Stimulated activated CD4-positive, alpha-beta T cell treated with anti-CD3 and anti-CD28 coated beads, TNF-alpha, amount 100 ng/mL, for 48 hours (primary cell): ENCODE measurements at regions not wholly inside any gene's neighbourhood (a gene's known extent, or its start where the extent isn't known, plus 50 kb on each side); places are given as distances from the start of the nearest gene placed in this dataset.
"Not testable (repeated sequence)": the region's sequence is repeated elsewhere in the genome, so short reads cannot be mapped to it uniquely, and the experiment has no call there.

Experiments used
- DNase-seq, 3 donors: peaks; one replicate each; pipeline ENCODE4 v3.0.0-alpha.2; 2020; ENCODE audit warnings: low read depth in 3 of 3

- no peak for DNase-seq
Measured at GRCh38 chr6:137933696-137934095, 66.6 kb downstream of the TNFAIP3 start.

GRCh38 chr6:137936798-137937197 lies 69.7 kb downstream of the TNFAIP3 start:
- DNase-seq, result no peak

- no peak for DNase-seq
Measured at GRCh38 chr6:137937834-137938233, 70.8 kb downstream of the TNFAIP3 start.

DNA sequence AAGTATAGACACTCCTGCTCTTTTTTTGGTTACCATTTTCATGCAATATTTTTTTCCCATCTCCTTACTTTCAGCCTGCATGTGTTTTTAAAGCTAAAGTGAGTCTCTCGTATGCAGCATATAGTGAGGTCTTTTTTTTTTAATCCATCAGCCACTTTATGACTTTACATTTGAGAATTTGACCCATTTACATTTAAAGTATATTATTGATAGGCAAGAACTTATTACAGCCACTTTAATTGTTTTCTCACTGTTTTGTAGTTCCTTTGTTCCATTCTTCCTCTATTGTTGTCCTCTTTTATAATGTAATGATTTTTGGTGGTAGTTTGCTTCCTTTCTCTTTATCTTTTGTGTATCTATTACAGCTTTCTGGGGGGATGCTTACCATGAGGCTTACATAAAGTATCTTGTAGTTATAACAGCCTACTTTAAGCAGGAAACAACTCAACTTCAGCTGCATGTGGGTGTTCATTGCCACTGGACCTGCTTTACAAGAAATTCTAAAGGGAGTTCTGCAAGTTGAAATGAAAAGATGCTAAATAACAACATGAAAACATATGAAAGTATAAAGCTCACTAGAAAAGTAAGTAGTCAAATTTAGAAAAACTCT lies 71.8 kb downstream of the TNFAIP3 start:
- DNase-seq, result no peak

DNA sequence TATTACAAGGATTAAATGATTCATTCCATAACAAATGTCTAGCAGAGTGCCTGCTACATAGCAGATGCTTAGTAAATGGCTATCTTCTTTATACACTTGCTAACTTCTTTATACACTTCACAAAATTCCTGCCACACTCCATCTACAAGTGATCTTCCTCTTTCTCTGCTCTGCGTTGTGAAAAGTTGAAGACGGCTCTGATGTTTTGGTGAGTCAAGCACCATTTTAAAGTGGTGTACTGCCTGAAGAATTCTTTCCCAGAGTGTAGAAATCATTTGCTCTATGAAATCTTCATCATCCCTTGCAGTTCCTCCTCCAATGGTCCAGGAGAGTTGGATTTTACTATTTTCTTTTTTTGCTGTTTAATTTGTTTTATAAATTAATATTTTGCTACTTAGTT lies 74.9 kb downstream of the TNFAIP3 start:
- DNase-seq, result no peak

GRCh38 chr6:137942736-137943135 lies 75.7 kb downstream of the TNFAIP3 start:
- no peak for DNase-seq

GRCh38 chr6:137944381-137944780 lies 77.3 kb downstream of the TNFAIP3 start:
- DNase-seq, result not testable (repeated sequence)

DNA sequence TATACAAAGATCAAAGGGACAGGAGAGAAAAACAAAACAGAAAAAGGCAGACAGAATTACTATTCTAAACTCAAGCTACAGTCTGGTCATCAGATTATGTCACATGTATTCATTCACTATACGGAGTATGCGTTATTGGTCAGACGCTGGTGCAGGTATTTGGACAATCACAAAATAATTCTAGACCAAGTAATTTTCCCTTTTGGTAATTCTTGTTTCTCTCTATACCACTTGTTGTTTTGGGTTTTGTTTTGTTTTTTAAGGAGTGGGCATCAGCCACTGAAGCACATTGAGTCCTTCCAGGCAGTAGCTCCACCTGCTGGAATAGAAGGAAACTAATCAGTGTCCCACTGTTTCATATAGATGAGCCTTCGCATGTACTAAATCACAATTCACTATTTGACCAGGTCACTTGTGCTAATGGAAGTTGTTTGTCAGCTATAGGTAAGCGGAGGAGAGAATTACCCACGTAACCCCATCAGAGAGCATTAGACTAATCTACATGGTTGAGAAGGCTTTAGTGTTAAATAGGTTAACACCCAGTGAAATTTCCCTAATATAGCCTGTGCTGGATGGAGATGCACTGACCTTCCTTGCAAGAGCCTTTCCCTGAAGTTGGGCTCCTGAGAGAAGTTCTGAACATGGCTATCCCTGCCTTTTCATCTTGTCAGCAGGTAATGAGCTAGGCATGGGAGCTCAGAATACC lies 77.9 kb downstream of the TNFAIP3 start:
- no peak for DNase-seq

- DNase-seq, result no peak
Measured at GRCh38 chr6:137949686-137950390, 82.8 kb downstream of the TNFAIP3 start.

GRCh38 chr6:137950581-137950980 lies 83.5 kb downstream of the TNFAIP3 start:
- no peak for DNase-seq

DNA sequence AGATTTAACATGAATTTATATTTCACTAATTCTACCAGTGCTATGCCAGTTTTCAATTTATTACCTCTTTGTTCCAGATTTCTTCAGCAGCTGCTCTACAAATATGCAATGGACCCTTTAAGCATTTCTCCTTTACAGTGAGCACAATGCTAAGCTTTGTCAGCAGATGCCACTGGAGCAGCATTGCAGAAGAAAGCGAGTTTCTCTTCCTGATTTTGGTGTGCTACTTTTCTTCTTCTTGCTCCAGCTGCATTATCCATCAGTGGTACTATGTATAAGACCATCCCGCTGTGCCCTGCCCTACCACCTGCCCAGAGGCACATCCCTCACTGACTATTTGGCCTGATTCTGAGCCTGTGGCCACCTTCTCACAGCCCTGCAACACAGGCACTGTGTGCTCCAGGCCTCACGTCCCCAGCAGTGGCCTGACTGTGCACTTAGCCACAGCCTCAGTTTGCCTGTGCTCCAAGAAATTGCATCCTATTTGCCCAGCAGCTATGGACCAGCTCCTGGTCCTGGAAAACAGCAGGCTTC lies 84.1 kb downstream of the TNFAIP3 start:
- DNase-seq, result no peak

GRCh38 chr6:137952247-137952646 lies 85.2 kb downstream of the TNFAIP3 start:
- DNase-seq, result no peak

DNA sequence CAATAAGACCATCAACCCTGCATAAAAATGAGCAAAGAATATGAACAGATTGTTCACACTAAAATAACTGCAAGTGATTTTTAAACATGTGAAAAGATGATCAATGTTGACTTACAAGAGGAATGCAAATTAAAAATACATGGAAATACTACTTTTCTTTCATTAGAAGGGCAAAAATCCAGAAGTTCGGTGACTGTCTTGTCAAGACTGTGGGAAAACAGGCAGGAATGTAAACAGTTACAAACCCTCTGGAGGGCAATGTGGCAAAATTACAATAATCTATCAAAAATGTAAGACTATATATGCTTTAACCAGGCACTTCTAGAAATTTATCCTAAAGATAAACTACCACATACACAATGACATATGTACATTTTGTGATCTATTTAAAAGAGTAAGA lies 86.7 kb downstream of the TNFAIP3 start:
- no peak for DNase-seq

DNA sequence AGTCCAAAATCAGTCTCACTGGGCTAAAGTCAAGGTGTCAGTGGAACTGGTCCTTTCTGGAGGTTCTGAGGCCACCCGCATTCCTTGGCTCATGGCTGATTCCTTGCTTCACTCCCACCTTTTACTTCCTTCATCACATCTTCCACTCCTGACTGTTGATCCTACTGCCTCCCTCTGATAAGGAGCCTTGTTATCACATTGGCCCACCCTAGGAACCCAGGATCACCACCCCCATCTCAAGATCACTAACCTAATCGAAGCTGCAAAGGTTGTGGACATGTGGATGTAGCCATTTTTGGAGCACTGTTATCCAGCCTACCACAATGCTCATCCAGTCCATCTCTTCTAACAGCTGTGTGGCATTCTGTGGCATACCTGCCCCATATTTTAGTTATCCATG lies 87.2 kb downstream of the TNFAIP3 start:
- no peak for DNase-seq

DNA sequence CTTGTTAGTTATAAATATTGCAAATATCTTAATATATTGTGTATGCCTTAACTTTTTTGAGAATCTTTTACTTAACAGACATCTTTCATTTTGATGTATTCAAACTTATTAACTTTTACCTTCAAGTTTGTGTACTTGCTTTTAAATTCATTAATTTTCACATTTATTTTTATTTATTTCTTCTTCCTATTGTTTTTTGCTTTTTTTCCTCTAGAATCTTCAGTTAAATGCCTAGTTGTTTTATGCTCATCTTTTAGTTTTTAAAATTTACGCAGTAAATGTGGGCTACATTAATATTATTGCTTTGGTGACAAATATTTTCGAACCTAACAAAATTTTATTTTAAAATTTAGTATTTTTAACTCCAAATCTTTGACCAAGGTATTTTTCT lies 89.0 kb downstream of the TNFAIP3 start:
- DNase-seq, result no peak

DNA sequence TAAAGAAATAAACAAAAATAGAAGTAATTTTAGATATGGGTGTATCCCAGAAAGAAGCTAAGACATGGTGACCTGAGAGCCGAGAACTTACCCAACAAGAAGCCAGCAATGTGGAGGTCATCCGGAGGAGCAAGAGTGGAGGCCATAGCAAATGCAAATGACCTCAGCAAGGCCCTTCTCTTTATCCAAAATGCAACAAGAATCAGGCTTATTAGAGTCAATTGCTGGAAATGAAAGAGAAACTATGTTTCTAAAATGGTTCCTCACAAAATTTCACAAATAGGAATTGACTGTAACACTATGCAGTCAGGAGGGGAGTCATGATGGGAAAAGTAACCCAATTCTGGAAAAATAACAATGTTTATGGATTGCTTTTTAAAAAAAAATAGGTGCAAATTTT lies 90.4 kb downstream of the TNFAIP3 start:
- DNase-seq, result no peak

- DNase-seq, result no peak
Measured at GRCh38 chr6:137958811-137959565, 91.9 kb downstream of the TNFAIP3 start.

DNA sequence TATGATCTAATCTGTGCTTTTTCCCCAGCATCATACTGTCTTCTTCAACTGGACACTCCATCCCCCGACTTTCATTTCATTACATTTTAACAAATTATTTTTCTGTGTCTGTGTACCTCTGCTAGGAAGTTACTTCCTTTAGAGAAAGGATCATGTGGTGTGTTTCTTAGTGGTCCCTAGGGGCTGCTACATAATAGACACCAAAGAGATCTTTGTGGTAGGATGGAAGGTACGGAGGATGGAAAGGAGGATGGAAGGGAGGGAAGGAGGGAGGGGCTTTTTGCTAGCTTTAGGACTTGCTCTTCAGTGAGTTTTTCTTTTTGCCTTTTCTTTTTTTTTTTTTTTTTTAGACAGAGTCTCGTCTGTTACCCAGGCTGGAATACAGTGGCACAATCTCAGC lies 95.7 kb downstream of the TNFAIP3 start:
- no peak for DNase-seq

DNA sequence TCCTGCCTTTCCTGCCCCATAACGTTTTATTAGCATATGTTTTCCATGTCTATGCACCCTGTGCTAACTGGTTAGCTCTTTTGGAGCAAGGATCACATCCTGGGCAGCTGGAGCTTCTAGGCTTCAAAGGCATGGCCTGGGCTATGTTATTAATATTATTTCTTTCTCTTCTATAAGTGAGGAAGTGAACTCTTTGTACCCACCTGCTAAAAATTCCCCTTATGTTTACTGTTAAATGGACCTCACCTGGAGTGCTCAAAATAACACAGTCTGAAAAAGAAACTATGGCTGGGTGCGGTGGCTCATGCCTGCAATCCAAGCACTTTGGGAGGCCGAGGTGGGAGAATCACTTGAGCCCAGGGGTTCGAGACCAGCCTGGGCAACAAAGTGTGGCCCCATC lies 97.8 kb downstream of the TNFAIP3 start:
- no peak for DNase-seq

DNA sequence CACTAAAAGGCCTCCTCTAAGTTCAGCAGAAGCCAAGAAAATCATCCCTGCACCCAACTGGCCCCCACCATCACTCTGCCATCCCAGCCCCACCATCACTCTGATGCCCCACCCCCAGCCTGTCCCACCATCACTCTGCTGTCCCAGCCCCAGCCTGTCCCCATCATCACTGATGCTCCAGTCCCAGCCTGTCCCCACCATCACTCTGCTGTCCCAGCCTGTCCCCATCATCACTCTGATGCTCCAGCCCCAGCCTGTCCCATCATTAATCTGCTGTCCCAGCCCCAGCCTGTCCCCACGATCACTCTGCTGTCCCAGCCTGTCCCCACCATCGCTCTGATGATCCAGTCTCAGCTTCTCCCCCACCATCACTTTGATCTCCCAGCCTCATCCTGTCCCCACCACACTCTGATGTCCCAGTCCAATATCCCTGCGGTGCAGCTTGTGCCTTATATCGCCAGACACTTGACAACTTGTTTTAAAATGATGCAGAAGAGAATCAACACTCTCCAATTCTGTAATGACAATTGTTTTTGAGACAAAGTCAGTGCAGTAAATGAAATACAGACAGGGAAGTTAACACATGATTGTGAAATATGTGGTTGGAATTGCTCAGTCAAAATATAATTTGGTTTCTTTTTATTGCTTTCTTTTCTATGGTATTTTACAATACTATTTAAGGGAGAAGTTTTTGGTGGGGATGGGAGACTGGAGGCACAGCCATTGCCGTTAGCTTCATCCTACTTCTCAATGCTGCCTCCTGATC lies 100.8 kb downstream of the TNFAIP3 start:
- no peak for DNase-seq

GRCh38 chr6:137968455-137968804 lies 101.4 kb downstream of the TNFAIP3 start:
- DNase-seq, result no peak

GRCh38 chr6:137968901-137969300 lies 101.8 kb downstream of the TNFAIP3 start:
- no peak for DNase-seq
